Left renal pelvis (tissue), 4 donors: ENCODE measurements at regions not wholly inside any gene's neighbourhood (a gene's known extent, or its start where the extent isn't known, plus 50 kb on each side); places are given as distances from the start of the nearest gene placed in this dataset.

ENCODE experiments used
- DNase-seq, 4 donors: peaks; one replicate each; pipeline ENCODE4 v3.0.0-alpha.2; 2013; ENCODE audit warnings: low read depth in 4 of 4, low spot score in 3 of 4

DNA sequence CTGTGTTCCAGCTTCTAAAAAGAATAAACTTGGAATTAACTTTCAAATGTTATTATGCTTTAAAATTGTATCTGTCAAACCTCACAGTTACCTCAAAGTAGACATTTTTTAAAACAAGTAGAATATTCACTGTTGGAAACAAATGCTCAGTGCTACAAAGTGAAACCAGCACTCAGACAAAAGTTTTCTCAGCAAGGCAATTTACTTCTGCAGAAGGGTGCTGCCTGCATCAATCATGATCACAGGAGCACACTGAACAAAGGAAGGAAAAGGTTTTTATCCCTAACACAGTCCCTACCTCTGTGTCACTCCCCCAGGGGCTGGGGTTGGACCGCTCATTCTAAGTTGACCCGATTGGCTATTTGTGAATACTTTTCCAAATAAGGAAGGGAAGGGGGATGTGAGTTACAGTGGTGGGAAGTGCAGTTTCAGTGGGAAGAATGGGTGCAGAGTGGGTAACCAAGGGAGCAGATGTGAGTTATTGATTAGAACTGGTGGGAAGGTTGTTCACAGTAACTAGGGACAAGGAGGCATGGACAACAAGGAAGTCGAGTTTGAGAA lies 63.0 kb upstream of the CDK20 start:
- no peak for DNase-seq

DNA sequence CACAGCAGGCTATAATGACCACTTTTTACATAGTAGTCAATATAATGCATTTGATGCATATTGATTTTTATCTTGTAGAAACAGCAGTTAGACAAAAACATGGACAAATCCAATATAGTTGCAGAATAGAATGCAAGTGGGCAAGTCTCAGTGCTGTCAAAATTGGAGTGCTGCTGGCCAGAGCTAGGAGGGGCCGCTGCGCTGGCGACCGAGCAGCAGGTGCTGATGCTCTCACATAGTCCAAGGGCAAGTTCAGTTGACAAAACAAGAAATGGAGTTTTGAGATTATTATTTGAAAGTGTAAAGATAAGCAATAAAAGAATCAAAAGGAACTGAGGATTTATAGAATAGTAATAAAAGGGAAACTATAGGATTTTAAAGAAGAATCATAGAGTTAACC lies 60.6 kb upstream of the CDK20 start:
- DNase-seq = no peak

DNA sequence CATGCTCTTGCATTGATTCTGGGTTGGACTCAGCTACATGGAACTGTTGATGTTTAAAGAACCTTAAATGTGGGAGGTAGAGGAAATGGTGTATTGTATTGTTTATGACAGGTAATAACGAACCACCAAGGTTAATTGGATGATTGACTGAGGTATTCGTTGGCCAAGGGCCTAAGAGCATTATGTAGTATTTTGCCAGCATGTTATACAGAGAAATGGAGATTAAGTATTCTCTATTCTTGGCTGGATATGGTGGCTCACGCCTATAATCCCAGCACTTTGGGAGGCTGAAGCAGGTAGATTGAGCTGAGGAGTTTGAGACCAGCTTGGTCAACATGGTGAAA lies 59.0 kb upstream of the CDK20 start:
- no peak for DNase-seq

DNA sequence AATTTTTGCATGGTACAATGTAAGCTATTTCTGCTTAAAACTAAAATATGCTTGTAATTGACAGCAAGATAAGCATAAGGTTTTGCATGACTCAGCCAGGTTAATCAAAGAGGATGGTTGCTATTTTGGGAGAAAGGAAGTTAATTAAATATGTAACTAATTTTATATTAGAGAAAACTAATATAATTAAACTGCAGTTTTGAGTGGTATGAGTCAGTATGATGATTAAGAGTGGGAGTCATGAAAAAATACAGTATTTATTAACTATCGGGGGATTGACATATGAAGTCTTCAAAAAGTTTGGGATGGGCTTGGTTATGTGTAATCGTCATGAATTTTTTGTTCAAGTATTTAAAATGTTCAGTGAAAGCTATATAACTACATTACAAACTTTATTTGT lies 54.0 kb upstream of the CDK20 start:
- no peak for DNase-seq

- DNase-seq = no peak
Measured at GRCh38 chr9:88026118-88026479, 51.8 kb upstream of the CDK20 start.

GRCh38 chr9:88025411-88026117 lies 51.2 kb upstream of the CDK20 start:
- no peak for DNase-seq

GRCh38 chr9:88024896-88025295 lies 50.6 kb upstream of the CDK20 start:
- DNase-seq = no peak
